K562 (cell line): ENCODE measurements at regions not wholly inside any gene's neighbourhood (a gene's known extent, or its start where the extent isn't known, plus 50 kb on each side); places are given as distances from the start of the nearest gene placed in this dataset.
A peak's percentile ranks its signal among the peaks of the same experiment; 100 is the strongest.
"Not testable (repeated sequence)": the region's sequence is repeated elsewhere in the genome, so short reads cannot be mapped to it uniquely, and the experiment has no call there.

Source experiments
- ATAC-seq: fragments of 200-7000 bp; cut with Tn5 transposase; 3 replicates; pipeline ENCODE4 v1.9.1; 2020; ENCODE audit warnings: moderate library complexity
- BruUV-seq: library from RNA; stranded (reverse); fragments of 400-500 nt; replicated peaks from 2 replicates; lab custom pipeline; 2021; lab: Mats Ljungman, UMichigan
- CTCF ChIA-PET: fragments of 300-600 bp; formaldehyde crosslinking; extraction: SDS; loops from one replicate; lab custom pipeline; 2021; ENCODE audit warnings: low intra/inter-chr PET ratio; lab: Yijun Ruan, JAX
- POLR2A ChIA-PET: fragments of 300-600, 350-650 bp; sonication (Branson Sonifier 250); formaldehyde crosslinking; extraction: SDS; loops from one replicate; lab custom pipeline; 2021; ENCODE audit warnings: antibody characterized with exemption, inconsistent platforms; lab: Yijun Ruan, JAX
- DNase-seq, 4 experiments: peaks; one replicate each; pipeline versions ENCODE4 v3.0.0 to v3.0.0-alpha.2; 2011 to 2018; ENCODE audit warnings: low spot score in 3 of 4, mixed read lengths in 3 of 4; ENCODE audit errors: extremely low read depth in 1 of 4
- FAIRE-seq: peaks from 2 replicates; lab custom pipeline; 2011; peaks lifted over from hg19 to GRCh38; lab: Jason Lieb, UNC
- H2AFZ ChIP-seq: 2 replicates; pipeline ENCODE4 v1.6.0; 2011; ENCODE audit warnings: low read depth, low read length, control low read depth, inconsistent platforms
- H3K27ac ChIP-seq: fragments of 200-600 bp; 3 replicates; pipeline ENCODE4 v1.8.0; 2011; ENCODE audit warnings: low read depth, mild to moderate bottlenecking, control low read depth, inconsistent platforms, low read length, moderate library complexity, mixed read lengths; ENCODE audit errors: extremely low read depth
- H3K27me3 ChIP-seq, 2 experiments: fragments of 300-600 bp in 1 of 2; 2 replicates in 1 of 2; 3 replicates in 1 of 2; pipeline versions ENCODE4 v1.6.0 to v1.8.0; 2011; ENCODE audit warnings: inconsistent platforms in 2 of 2, low read length in 2 of 2, mild to moderate bottlenecking in 1 of 2, mixed read lengths in 1 of 2, moderate library complexity in 1 of 2; ENCODE audit not compliant: control insufficient read depth in 2 of 2, insufficient read depth in 2 of 2
- H3K36me3 ChIP-seq: fragments of 300-600 bp; 3 replicates; pipeline ENCODE4 v1.8.0; 2011; ENCODE audit warnings: mild to moderate bottlenecking, low read length, inconsistent platforms; ENCODE audit not compliant: control insufficient read depth, insufficient read depth
- H3K4me1 ChIP-seq, 2 experiments: fragments of 200-600 bp in 1 of 2; replicated peaks in 1 of 2; 2 replicates in 1 of 2; 3 replicates in 1 of 2; pipeline versions ENCODE4 v1.5.1 to v1.8.0; 2011; ENCODE audit warnings: inconsistent platforms in 2 of 2, low read length in 2 of 2, mild to moderate bottlenecking in 1 of 2, mixed read lengths in 1 of 2, moderate library complexity in 1 of 2; ENCODE audit not compliant: control insufficient read depth in 2 of 2, insufficient read depth in 2 of 2
- H3K4me2 ChIP-seq: 2 replicates; pipeline ENCODE4 v1.6.1; 2011; ENCODE audit warnings: low read length, control low read depth, inconsistent platforms, mixed read lengths; ENCODE audit not compliant: insufficient read depth
- H3K4me3 ChIP-seq: fragments of 200-600 bp; sonication (generic), shearing (Covaris generic); 2 replicates; pipeline ENCODE4 v1.5.1; 2016; ENCODE audit warnings: control low read depth, inconsistent platforms
- H3K79me2 ChIP-seq: fragments of 200-600 bp; 3 replicates; pipeline ENCODE4 v1.8.0; 2011; ENCODE audit warnings: low read length, inconsistent platforms; ENCODE audit not compliant: control insufficient read depth, insufficient read depth
- H3K9ac ChIP-seq, 2 experiments: 2 replicates each; pipeline versions ENCODE4 v1.6.0 to v1.6.1; 2011; ENCODE audit warnings: low read depth in 2 of 2, low read length in 2 of 2, control low read depth in 1 of 2, inconsistent platforms in 1 of 2, mild to moderate bottlenecking in 1 of 2, mixed read lengths in 1 of 2; ENCODE audit not compliant: insufficient read depth in 1 of 2
- H3K9me1 ChIP-seq: one replicate; pipeline ENCODE4 v1.6.0; 2011; ENCODE audit warnings: inconsistent platforms, mild to moderate bottlenecking, low read length, moderate library complexity; ENCODE audit not compliant: control insufficient read depth, insufficient read depth
- H3K9me3 ChIP-seq: replicated peaks from 2 replicates; pipeline ENCODE4 v1.5.1; 2011; ENCODE audit warnings: low read depth, low read length, inconsistent platforms; ENCODE audit not compliant: control insufficient read depth, insufficient read depth
- H4K20me1 ChIP-seq: replicated peaks from 2 replicates; pipeline ENCODE4 v1.6.1; 2011; ENCODE audit warnings: low read length, inconsistent platforms, mixed read lengths; ENCODE audit not compliant: control insufficient read depth, insufficient read depth
- ETV6 ChIP-seq, 3 experiments: fragments of 150-350 bp in 1 of 3; sonication (generic) in 1 of 3; formaldehyde crosslinking in 1 of 3; IDR thresholded peaks; 2 replicates each; pipeline versions ENCODE4 v1.6.1 to v1.8.0; 2014 to 2022; ENCODE audit warnings: borderline replicate concordance in 2 of 3, low read depth in 2 of 3, antibody characterized with exemption in 1 of 3, low read length in 1 of 3, mild to moderate bottlenecking in 1 of 3, missing genetic modification reagents in 1 of 3
- ZNF280A ChIP-seq: fragments of 450-650 bp; IDR thresholded peaks from 2 replicates; pipeline ENCODE4 v1.6.1; 2018; ENCODE audit warnings: mild to moderate bottlenecking, low read depth; ENCODE audit not compliant: partially characterized antibody
- ZNF512 ChIP-seq: IDR thresholded peaks from 2 replicates; pipeline ENCODE4 v1.6.1; 2016; ENCODE audit warnings: missing genetic modification characterization, missing compliant biosample characterization
- in situ Hi-C: fragments of 300-500 bp; cut with MboI; formaldehyde crosslinking; loops from 4 replicates; pipeline ENCODE4 v1.15.0; 2018; ENCODE audit warnings: inconsistent platforms, mixed read lengths
- intact Hi-C: fragments of 100-400 bp; cut with micrococcal nuclease; formaldehyde crosslinking; loops from 2 replicates; pipeline ENCODE4 v1.14.2; 2022

GRCh38 chr2:173737954-173738575 is 227.1 kb downstream of the SP3 start:
- CTCF ChIA-PET; DNase-seq; H4K20me1 ChIP-seq; H3K4me2 ChIP-seq; BruUV-seq; H3K27ac ChIP-seq; H3K4me1 ChIP-seq; in situ Hi-C loops; POLR2A ChIA-PET; H2AFZ ChIP-seq; H3K79me2 ChIP-seq; H3K36me3 ChIP-seq; H3K9me3 ChIP-seq; H3K9ac ChIP-seq; ATAC-seq; intact Hi-C loops; FAIRE-seq; H3K9me1 ChIP-seq; H3K4me3 ChIP-seq; TF ChIP-seq ETV6 (CRISPR knock-in tag; IDR thresholded peaks at IDR 0.05; ENCODE audit: borderline replicate concordance): not testable (repeated sequence)
- peaks cover 7 to 10% of the 10 kb centered on the region in 2 experiments for H3K27me3 ChIP-seq
- TF ChIP-seq ZNF280A (peak; percentile 8), ZNF512 (peak; percentile 91), ETV6 (IDR thresholded peaks at IDR 0.05; ENCODE audit: borderline replicate concordance in 1 of 2, low read depth in 2 of 2, low read length in 1 of 2) (peak in 1 of 2 experiments; percentile 57; a peak in 1 of 4 replicates)
